Muscle layer of duodenum (tissue), 2 donors: ENCODE measurements at regions not wholly inside any gene's neighbourhood (a gene's known extent, or its start where the extent isn't known, plus 50 kb on each side); places are given as distances from the start of the nearest gene placed in this dataset.

Experiments
- H3K27ac ChIP-seq: one replicate; pipeline ENCODE4 v1.7.0; 2013; ENCODE audit warnings: mild to moderate bottlenecking, low read length
- H3K27me3 ChIP-seq: one replicate; pipeline ENCODE4 v1.7.0; 2013; ENCODE audit warnings: low read depth, mild to moderate bottlenecking, control low read depth, low read length
- H3K36me3 ChIP-seq, 2 donors: one replicate each; pipeline ENCODE4 v1.7.0; 2013; ENCODE audit warnings: low read length in 2 of 2, control low read depth in 1 of 2, mild to moderate bottlenecking in 1 of 2; ENCODE audit not compliant: insufficient read depth in 2 of 2, control insufficient read depth in 1 of 2
- H3K4me1 ChIP-seq, 2 donors: one replicate each; pipeline ENCODE4 v1.7.0; 2013; ENCODE audit warnings: low read length in 2 of 2, mild to moderate bottlenecking in 2 of 2, control low read depth in 1 of 2, moderate library complexity in 1 of 2; ENCODE audit not compliant: insufficient read depth in 2 of 2, control insufficient read depth in 1 of 2
- H3K4me3 ChIP-seq, 2 donors: one replicate each; pipeline ENCODE4 v1.7.0; 2013; ENCODE audit warnings: low read length in 2 of 2, low read depth in 1 of 2, mild to moderate bottlenecking in 1 of 2
- H3K9me3 ChIP-seq, 2 donors: one replicate each; pipeline ENCODE4 v1.7.0; 2013; ENCODE audit warnings: low read length in 2 of 2, control low read depth in 1 of 2, mild to moderate bottlenecking in 1 of 2; ENCODE audit not compliant: control insufficient read depth in 1 of 2
- donor health status: healthy.

DNA sequence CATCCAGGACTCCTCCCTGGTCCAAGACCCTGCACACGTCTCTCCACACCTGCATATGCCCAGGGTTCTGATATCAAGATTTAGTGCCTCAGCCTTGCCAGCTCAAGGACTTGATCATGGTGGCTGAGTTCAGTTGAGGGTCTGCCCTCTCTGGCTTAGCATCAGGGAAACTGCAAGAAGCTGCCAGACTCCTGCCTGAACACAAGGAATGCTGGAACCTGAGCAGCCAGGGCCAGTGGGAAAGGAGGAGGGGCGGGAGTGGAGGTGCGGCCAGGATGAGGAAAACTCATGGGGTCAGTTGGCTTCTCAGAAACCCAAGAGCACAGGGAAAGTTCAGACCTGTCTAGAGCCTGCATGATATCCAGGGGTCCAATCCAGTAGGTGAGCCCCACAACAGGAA lies 546.1 kb downstream of the BUD13 start:
- Histone ChIP-seq H3K4me1 (no peaks in the 10 kb centered on the region), H3K4me3 (no peak overlapping the region), H3K27me3 (no peaks in the 10 kb centered on the region), H3K27ac (no peak overlapping the region), H3K9me3 (no peaks in the 10 kb centered on the region), H3K36me3 (no peaks in the 10 kb centered on the region)

DNA sequence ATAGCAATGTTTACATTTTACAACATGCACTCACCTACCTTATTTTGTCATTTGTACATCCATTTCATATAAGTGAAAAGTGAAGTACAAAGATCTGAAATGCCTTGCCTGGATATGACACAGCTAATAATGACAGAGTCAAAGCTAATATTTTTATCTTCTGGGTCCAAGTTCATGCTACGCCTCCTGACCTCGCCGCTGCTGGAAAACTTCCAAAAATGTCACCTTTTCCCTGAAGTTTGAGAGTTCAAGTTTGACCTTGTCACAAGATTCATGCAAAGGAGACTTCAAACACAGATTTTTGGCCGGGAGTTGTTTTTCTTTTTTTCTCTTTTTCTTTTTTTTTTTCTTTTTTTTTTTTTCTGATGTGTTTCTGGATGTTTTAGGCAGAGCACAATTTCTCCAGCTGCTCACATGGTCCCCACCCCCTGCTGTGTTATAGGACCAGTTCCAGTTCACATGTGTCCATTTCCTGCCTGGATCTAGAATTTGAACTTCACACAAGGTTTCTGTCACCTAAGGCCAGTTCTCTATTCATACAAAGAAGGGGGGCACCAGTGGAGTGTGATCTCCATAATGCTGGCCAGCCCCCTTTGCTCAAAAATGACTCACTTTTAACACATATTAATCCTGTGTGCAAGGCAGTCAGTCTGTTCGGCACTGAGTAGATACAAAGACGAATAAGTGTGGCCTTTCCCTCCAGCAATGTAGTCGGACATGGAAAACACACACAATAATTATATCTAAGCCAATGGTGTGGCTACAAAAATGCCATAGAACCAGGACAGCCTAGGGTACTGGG lies 546.8 kb downstream of the BUD13 start:
- Histone ChIP-seq H3K36me3 (no peaks in the 10 kb centered on the region), H3K27ac (no peak overlapping the region), H3K9me3 (no peaks in the 10 kb centered on the region), H3K4me3 (no peak overlapping the region), H3K4me1 (no peaks in the 10 kb centered on the region), H3K27me3 (no peaks in the 10 kb centered on the region)

DNA sequence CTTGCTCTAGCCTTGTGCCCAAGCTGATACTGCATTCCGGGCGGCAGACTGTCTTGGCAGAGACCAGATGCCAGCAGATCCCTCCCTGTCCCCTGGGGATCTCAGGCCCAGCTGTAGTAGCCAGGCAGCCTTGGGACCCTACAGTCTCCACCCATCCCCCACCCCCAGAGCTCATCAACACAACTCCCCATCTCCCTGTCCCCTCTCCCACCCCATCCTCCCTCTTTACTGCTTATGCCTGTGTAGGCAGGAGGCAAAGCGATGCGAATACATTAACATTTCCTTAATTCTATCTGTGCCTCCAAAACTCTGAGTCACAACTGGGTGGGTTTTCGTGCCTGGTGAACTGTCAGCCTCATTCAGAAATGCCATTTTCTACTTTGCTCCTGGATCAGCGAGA lies 547.6 kb downstream of the BUD13 start:
- Histone ChIP-seq H3K9me3 (no peaks in the 10 kb centered on the region), H3K27me3 (no peaks in the 10 kb centered on the region), H3K4me3 (no peak overlapping the region), H3K36me3 (no peaks in the 10 kb centered on the region), H3K27ac (no peak overlapping the region), H3K4me1 (no peaks in the 10 kb centered on the region)

DNA sequence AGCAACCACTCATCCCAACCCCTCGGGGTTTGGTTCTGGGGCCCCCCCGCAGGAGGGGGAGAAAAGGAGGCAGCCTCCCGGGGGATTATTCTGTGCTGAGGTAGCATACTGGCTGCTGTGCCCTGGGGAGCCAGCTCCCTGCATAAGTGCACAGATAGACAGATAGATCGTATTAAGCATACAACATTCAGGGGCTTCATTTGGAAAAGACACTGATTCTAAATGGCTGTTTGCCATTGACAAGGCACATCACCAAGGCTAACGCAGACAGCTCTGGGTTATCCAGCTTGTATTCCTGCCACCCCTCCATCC lies 547.9 kb downstream of the BUD13 start:
- H3K4me3 ChIP-seq: no peak overlapping the region
- H3K27ac ChIP-seq: no peak overlapping the region
- no peaks in the 10 kb centered on the region for H3K27me3 ChIP-seq
- H3K36me3 ChIP-seq: no peaks in the 10 kb centered on the region
- H3K9me3 ChIP-seq: no peaks in the 10 kb centered on the region
- no peaks in the 10 kb centered on the region for H3K4me1 ChIP-seq

DNA sequence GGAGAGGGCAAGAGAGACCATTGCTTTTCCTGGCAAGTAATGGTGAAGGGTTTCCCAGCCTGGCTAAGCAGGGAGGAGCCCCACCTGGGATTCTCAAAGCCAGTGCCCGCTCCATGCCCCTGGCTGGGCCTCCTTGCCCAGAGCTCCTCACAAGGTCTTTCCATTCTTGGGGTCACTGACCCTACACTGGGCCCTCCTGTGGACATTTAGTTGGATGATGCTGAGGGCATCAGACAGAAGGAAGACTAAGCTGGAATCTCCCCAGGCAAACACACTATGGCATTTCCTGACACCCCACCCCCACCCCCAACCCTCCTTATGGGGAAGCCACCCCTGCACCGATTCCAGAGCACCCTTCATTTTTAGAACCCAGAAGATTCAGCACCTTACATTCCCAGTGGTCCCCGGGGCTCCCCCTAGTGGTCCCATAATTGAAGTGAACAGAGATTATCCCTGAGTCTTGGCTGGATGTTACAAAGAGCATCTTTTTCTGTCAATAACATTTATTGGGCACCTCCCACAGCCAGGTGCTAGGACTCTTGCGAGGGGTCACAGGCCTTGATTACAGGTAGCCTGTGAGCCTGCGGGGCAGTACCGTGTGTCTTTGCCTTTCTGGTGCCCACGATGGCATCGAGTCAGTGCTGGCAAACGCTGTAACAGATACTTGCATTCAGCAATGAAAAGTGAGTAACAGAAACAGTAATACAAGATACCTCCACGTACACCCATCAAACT lies 548.5 kb downstream of the BUD13 start:
- H3K4me1 ChIP-seq: no peaks in the 10 kb centered on the region
- H3K9me3 ChIP-seq: no peaks in the 10 kb centered on the region
- no peak overlapping the region for H3K27ac ChIP-seq
- H3K36me3 ChIP-seq: no peaks in the 10 kb centered on the region
- no peak overlapping the region for H3K4me3 ChIP-seq
- no peaks in the 10 kb centered on the region for H3K27me3 ChIP-seq

DNA sequence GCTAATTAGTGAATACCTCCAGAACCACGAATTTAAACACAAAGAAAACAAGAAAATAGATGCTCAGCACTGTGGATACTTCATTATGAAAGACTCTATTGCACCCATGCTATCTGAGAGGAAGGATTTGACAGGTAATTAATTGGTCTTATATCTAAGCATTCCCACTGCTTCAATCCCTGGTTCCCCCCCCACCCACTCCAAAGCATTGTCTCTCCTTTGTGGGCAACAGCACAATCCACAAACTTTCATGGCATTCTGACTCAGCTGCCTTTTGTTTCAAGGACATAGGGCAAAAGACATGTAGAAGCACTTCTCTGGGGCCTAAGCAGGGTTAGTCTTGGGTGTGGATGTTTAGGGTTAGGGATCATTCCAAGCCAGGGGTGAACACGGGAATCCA lies 551.4 kb downstream of the BUD13 start:
- Histone ChIP-seq H3K4me3 (no peak overlapping the region), H3K9me3 (no peaks in the 10 kb centered on the region), H3K27me3 (no peaks in the 10 kb centered on the region), H3K27ac (no peak overlapping the region), H3K4me1 (no peaks in the 10 kb centered on the region), H3K36me3 (no peaks in the 10 kb centered on the region)

DNA sequence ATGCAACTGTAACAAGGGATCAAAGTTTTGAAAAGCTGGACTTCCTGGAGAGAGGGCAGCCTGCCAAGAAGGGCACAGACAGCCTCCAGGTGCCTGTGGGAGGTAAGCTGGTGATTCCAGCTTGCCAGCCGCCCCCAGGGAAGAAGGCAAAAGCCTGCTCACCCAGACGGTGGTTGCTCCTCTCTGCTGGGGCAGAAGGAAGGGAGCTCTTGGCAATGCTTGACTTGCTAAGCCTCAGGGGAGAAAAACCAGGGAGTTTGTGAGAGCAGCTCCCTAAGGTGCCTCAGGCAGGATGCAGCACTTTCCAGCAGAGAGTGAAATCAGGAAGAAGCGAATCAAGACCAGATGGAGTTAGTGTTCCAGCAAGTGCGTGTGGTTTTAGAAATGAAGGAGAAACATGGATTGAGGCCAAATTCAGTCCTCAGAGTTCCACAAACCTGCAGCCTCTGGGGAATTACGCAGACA lies 553.6 kb downstream of the BUD13 start:
- Histone ChIP-seq H3K4me1 (no peaks in the 10 kb centered on the region), H3K9me3 (no peaks in the 10 kb centered on the region), H3K4me3 (no peak overlapping the region), H3K27ac (no peak overlapping the region), H3K36me3 (no peaks in the 10 kb centered on the region), H3K27me3 (no peaks in the 10 kb centered on the region)

DNA sequence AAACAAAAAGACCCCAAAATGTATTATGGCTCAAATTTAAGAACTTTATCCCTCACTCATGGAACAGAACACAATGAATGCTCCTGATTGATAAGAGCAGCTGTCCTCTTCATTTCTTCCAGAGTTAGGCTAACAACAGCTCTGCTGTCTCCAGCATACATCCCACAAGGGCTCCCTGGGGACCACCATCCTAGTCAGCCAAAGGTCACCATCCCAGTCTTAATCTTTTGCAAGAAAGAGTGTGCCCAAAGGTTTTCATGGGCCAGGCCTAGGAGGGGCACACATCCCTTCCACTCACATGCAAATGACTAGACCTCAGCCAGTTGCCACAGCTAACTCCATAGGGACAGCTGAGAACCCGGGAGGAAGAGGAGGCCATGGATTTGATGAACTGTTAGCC lies 555.3 kb downstream of the BUD13 start:
- no peaks in the 10 kb centered on the region for H3K9me3 ChIP-seq
- H3K4me3 ChIP-seq: no peak overlapping the region
- H3K36me3 ChIP-seq: no peaks in the 10 kb centered on the region
- no peaks in the 10 kb centered on the region for H3K4me1 ChIP-seq
- H3K27me3 ChIP-seq: no peaks in the 10 kb centered on the region
- no peak overlapping the region for H3K27ac ChIP-seq

DNA sequence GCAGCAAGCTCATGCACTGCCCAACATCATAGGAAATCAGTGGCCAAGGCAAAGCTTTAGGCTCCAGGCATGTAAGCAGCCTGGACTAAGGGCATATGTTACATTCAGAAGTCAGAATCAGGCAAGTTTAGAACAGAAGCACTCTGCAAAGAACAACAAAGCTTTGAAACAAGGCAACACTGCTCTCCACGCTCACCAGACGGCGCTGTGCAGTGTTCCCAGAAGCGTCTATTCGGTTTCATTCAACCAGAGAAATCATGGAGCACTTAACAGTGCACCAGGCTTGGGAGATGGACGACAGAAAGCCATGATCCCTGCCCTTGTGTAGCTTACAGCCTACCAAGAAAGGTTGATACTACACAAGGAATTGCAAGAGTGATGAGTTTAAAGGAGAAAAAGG lies 555.8 kb downstream of the BUD13 start:
- H3K4me3 ChIP-seq: no peak overlapping the region
- no peaks in the 10 kb centered on the region for H3K9me3 ChIP-seq
- H3K36me3 ChIP-seq: no peaks in the 10 kb centered on the region
- H3K27ac ChIP-seq: no peak overlapping the region
- no peaks in the 10 kb centered on the region for H3K27me3 ChIP-seq
- no peaks in the 10 kb centered on the region for H3K4me1 ChIP-seq

DNA sequence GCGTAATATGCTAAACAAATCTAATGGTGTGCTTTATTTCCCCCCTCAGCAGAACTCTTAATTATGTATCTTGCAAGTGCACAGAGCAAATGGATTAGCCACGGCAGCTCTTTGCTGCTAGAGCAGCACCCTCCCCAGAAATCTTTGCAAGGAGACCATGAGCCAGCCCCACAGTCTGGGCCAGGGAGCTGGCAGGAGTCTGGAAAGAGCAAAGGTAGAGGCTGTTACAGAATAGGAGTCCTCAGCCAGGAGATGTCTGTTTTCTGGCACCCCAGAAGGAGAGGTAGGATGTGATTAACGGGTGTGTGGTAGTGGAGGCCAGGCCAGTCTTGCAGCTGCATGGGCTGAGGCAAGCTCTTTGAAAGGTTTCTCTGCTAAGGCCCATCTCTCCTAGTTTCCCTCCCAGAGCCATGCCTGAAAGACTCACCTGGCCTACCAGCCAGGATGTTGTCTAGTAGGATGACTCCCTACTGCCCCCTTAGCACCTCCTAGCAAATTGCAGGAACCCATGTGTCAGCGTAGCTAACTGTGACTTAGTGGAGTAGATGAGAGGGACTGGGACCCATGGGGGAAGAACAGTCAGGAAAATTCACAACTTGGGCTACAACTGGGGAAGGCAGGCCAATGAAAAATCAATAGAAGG lies 557.2 kb downstream of the BUD13 start:
- Histone ChIP-seq H3K4me1 (no peaks in the 10 kb centered on the region), H3K27ac (no peak overlapping the region), H3K27me3 (no peaks in the 10 kb centered on the region), H3K36me3 (no peaks in the 10 kb centered on the region), H3K9me3 (no peaks in the 10 kb centered on the region), H3K4me3 (no peak overlapping the region)

DNA sequence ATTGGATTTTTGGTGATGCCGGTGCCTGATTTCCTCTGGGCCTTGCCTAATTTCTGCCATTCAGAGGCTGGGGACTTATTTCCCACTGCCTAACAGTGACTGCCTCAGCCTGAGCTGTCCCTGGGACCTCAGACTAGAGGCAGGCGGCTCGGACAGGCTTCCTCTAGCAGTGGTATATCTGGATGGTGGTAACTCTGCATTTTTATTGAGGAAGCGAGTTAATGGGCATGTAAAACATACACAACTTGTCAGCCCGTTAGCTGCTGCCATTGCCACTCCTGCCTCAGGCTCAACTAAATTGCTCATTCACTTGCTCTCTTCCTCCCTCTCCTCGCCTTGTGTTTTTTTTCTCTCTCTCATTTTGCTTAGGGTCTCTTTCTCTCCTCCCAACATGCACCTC lies 561.6 kb downstream of the BUD13 start:
- no peaks in the 10 kb centered on the region for H3K27me3 ChIP-seq
- H3K36me3 ChIP-seq: no peaks in the 10 kb centered on the region
- H3K9me3 ChIP-seq: no peaks in the 10 kb centered on the region
- H3K27ac ChIP-seq: no peak overlapping the region
- no peaks in the 10 kb centered on the region for H3K4me1 ChIP-seq
- no peak overlapping the region for H3K4me3 ChIP-seq
